ENCODE measurements at regions not wholly inside any gene's neighbourhood (a gene's known extent, or its start where the extent isn't known, plus 50 kb on each side); places are given as distances from the start of the nearest gene placed in this dataset.

GRCh38 chr3:162213196-162213595 lies 716.6 kb downstream of the OTOL1 start:
- DNase-seq, result no peak

- no peak for DNase-seq
Observed at GRCh38 chr3:162213956-162214355, 717.3 kb downstream of the OTOL1 start.

- DNase-seq, result no peak
Observed at GRCh38 chr3:162217647-162218046, 721.0 kb downstream of the OTOL1 start.

GRCh38 chr3:162218479-162218878 lies 721.9 kb downstream of the OTOL1 start:
- no peak for DNase-seq

GRCh38 chr3:162224746-162225145 lies 728.1 kb downstream of the OTOL1 start:
- DNase-seq, result no peak

GRCh38 chr3:162236949-162237348 lies 740.3 kb downstream of the OTOL1 start:
- no peak for DNase-seq

GRCh38 chr3:162250782-162251181 lies 754.2 kb downstream of the OTOL1 start:
- DNase-seq, result no peak

- no peak for DNase-seq
Observed at GRCh38 chr3:162262129-162262528, 765.5 kb downstream of the OTOL1 start.

- no peak for DNase-seq
Observed at GRCh38 chr3:162263596-162263995, 767.0 kb downstream of the OTOL1 start.

GRCh38 chr3:162269636-162270458 lies 773.2 kb downstream of the OTOL1 start:
- DNase-seq, result no peak

GRCh38 chr3:162274070-162274469 lies 777.5 kb downstream of the OTOL1 start:
- DNase-seq, result no peak

- DNase-seq, result no peak
Observed at GRCh38 chr3:162278834-162279233, 782.2 kb downstream of the OTOL1 start.

GRCh38 chr3:162285259-162285658 lies 788.7 kb downstream of the OTOL1 start:
- DNase-seq, result no peak

- no peak for DNase-seq
Observed at GRCh38 chr3:162287600-162287999, 791.0 kb downstream of the OTOL1 start.

- no peak for DNase-seq
Observed at GRCh38 chr3:162292409-162292808, 795.8 kb downstream of the OTOL1 start.

GRCh38 chr3:162295323-162295983 lies 798.8 kb downstream of the OTOL1 start:
- DNase-seq, result no peak

GRCh38 chr3:162302983-162303624 lies 806.5 kb downstream of the OTOL1 start:
- no peak for DNase-seq

- no peak for DNase-seq
Observed at GRCh38 chr3:162317046-162317445, 820.4 kb downstream of the OTOL1 start.

- no peak for DNase-seq
Observed at GRCh38 chr3:162328649-162329048, 832.0 kb downstream of the OTOL1 start.

- no peak for DNase-seq
Observed at GRCh38 chr3:162329514-162329913, 832.9 kb downstream of the OTOL1 start.

- DNase-seq, result no peak
Observed at GRCh38 chr3:162332344-162332743, 835.7 kb downstream of the OTOL1 start.

GRCh38 chr3:162334537-162334936 lies 837.9 kb downstream of the OTOL1 start:
- no peak for DNase-seq

- DNase-seq, result no peak
Observed at GRCh38 chr3:162337630-162338029, 841.0 kb downstream of the OTOL1 start.

- no peak for DNase-seq
Observed at GRCh38 chr3:162338514-162338913, 841.9 kb downstream of the OTOL1 start.
